NCI-H446 (cell line): ENCODE measurements at regions not wholly inside any gene's neighbourhood (a gene's known extent, or its start where the extent isn't known, plus 50 kb on each side); places are given as distances from the start of the nearest gene placed in this dataset.

ENCODE experiments used
- DNase-seq, 2 experiments: peaks; one replicate each; lab custom pipeline; 2025; lab: John Stamatoyannopoulos, UW

GRCh38 chr18:73735836-73736235 is 411.8 kb downstream of the FBXO15 start:
- no peak for DNase-seq

DNA sequence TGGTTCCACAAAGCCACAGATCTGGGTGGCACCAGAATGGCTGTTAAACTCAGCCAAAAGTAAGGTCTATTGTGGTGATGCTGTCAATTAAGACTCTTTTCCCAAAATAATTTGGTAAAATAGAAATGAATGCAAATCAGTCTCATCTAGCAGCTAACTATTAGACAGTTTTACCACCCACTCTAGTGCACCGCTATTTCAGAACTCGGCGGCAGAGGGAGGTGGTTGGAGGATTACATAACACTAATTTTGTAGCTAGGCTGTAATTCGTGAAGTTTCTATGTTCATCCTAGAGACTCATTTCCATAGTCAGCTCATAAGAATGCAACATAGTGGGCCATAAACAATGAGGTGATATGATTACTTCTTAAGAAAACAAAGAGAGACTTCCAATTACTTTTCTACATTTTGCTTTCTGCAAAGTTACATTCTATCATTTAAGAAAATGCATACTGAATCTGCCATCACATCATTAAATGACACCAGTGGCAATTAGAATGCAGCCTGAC is 413.8 kb downstream of the FBXO15 start:
- no peak for DNase-seq

DNA sequence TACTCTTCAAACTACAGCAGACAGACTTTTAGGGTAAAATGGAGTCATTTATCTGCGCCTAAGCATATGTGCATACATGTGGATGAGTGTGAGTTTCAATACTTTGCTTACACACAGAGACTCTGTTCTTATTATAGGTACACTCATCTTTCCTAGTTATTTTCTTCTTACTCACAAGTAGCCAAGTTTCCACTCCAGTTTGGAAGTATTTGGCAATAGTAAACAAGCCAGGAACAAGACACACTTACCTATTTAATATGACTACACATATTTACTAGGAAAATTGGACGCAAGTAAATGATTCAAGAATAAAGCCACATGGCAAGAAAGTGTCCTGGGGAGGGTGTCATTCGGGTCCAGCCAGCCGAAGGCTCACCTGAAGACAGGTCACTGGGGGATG is 414.3 kb downstream of the FBXO15 start:
- no peak for DNase-seq

- no peak for DNase-seq
These were observed 419.0 kb downstream of the FBXO15 start for GRCh38 chr18:73728657-73729056.

- DNase-seq, result peak; percentile 80 to 91
These were observed 422.7 kb downstream of the FBXO15 start for GRCh38 chr18:73724958-73725357.

GRCh38 chr18:73719611-73720010 is 428.0 kb downstream of the FBXO15 start:
- no peak for DNase-seq

DNA sequence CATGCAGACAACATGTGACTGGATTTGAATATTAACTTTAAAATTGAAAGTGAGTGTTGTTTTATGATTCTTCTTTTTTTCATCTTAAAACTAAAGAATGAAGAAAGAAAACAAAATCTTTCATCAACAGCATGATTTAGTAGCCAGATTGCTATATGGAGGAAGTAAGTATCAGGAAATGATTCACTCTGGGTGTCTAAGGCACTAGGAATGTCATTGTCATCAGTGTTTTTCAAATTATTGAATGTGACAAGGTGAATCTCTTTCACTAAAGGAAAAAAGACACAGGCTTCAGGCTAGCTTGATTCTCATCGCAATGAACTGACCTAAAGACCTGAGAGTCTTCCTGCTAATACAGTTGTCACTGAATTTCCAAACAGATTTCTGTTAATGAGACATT is 430.1 kb downstream of the FBXO15 start:
- no peak for DNase-seq

- DNase-seq, result no peak
These were observed 432.4 kb downstream of the FBXO15 start for GRCh38 chr18:73715210-73715670.

DNA sequence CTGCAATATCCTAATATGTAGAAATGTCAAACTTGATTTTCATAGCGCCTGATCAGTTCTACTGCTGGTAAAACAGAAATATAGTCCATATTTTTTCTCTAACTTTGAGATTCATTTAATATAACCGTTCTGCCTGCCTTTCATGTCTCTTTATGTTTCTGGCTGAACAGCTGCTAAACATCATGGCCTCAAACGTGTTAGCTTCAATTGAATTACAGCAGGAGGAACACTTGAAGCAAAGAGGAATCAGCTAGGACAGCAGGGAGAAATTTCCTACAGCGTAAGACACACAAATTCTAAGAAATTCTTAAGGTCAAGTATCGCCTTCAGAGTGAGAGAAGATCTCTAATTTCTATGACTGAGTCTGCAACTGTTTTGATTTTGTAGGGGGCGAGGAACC is 433.2 kb downstream of the FBXO15 start:
- DNase-seq, result no peak

GRCh38 chr18:73711256-73711655 is 436.4 kb downstream of the FBXO15 start:
- DNase-seq, result no peak

DNA sequence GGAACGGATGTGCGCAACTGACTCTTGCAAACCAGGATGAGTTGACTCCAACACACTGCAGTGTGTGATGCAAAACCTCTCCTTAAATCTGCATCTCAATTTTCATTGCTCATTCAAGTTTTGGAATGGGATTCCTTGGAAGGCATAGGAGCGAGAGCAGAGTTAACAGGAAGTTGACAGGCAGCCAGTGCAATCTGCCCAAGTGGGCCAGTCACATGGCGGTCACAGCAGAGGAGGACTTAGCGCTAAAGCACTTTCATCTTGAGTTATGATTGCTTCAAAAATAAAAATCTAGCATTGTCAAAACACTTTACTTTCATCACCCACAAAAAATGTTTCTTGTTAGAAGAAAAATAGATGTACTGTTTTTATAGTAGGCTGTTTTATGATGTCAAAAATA is 439.0 kb downstream of the FBXO15 start:
- no peak for DNase-seq

- no peak for DNase-seq
These were observed 440.6 kb downstream of the FBXO15 start for GRCh38 chr18:73707035-73707434.

GRCh38 chr18:73697353-73697752 is 450.3 kb downstream of the FBXO15 start:
- DNase-seq, result no peak

DNA sequence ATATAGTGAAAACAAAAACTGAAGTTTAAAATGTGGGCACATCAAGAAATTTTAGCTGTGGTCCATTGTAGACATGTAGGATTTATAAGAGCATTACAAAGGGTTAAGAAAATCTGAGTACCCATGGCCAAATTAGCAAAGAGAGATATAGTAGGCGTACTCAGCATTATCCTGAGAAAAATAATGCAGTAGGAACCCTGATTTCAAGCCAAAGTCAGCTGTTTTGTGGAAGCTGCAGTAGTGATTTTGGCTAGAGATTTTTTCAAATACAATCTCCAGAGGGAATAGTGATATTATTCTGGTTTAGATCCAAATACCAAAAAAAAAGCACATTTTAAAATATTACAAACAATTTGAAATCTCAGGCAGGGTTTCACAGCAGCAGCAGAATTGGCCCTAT is 450.9 kb downstream of the FBXO15 start:
- DNase-seq, result no peak

GRCh38 chr18:73696171-73696570 is 451.5 kb downstream of the FBXO15 start:
- DNase-seq, result no peak

- DNase-seq, result no peak
These were observed 454.5 kb downstream of the FBXO15 start for GRCh38 chr18:73693091-73693490.

DNA sequence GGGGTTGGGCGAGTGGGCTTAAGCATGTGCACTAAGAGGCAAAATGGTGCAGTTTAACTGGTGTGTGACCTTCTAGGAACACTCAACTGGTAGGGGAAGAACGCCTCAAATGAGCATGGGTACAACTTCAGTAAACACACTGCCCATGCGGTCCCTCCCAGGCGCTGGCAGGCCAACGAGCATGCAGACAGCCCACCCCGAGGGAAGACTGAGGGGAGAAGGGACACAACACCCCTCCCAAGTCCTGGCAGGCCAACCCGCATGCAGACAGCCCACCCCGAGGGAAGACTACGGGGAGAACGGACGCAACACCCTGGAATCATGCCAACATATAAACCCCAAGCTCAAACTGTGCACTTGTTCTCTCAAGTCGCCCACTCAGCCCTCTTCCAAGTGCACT is 456.0 kb downstream of the FBXO15 start:
- DNase-seq, result no peak

DNA sequence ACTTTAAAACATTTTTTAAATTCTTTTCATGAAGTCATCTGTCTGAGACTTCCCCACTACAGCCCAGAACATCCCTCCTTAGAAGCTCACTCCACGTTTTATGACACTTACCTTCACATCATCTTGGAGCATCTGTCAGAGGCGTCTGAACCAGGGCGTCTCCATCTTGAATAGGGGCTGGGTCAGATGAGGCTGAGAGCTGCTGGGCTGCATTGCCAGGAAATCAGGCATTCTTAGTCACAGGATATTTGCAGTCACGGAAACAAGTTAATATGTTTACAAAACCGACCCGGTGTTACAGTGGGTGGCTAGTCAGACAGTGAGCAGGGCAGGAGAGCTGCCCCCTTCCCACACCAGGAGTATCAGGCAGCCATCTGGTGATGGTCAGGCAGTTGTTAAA is 456.5 kb downstream of the FBXO15 start:
- no peak for DNase-seq

GRCh38 chr18:73690222-73690621 is 457.4 kb downstream of the FBXO15 start:
- no peak for DNase-seq

DNA sequence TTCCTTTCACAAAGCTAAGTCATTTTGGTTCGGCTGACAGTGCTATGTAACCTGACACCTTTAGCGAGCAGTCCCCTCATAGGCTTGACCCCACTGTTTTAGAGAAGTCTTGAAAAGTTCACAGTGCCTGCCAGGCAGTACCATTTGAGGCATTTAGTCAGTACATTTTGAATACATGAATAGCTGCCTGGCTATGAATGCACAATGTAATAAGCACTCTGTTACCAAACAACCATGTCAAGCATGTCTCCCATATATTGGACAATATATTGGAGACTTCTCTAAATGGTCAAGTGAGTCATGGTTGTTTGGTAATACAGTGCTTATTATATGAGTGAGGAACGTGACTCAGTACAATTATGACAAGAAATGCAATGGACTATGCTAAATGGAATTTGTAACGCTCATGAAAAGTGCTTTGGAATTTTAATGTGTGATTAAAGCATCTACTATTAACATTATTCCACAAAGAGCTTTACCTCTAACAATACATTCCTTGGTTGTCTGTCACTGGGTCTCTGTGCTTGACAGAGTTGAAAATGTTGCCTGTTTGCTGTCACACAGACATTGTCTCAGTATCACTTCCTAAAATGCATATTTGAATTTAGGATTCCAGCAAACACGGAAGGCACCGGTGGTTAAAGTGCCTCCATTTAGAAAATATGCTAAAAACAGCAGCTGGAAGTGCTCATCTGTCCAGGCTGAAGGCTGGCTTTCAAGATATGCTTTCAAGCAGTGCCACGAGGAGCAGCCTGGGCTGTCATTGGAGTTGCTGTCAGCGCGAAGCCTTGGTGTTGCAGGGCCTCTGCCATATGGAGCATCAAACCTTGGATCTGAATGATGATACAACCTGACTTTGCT is 458.6 kb downstream of the FBXO15 start:
- no peak for DNase-seq

DNA sequence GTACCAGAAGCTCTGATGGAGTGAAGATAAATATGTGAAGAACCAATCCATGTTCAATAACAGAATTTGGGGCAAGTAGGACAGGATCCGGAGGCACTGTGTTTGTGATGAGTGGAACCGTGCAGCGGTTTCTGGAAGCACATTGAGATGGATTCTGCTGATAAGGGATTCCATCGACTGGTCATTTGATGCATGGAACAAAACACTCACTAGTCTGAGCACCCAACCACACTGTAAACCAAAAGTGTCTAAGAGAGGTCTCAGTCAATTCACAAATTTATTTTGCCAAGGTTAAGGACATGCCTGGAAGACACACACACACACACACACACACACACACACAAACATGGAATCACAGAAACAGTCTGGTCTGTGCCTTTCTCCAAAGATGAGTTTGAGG is 459.5 kb downstream of the FBXO15 start:
- no peak for DNase-seq

GRCh38 chr18:73684647-73685046 is 463.0 kb downstream of the FBXO15 start:
- no peak for DNase-seq

DNA sequence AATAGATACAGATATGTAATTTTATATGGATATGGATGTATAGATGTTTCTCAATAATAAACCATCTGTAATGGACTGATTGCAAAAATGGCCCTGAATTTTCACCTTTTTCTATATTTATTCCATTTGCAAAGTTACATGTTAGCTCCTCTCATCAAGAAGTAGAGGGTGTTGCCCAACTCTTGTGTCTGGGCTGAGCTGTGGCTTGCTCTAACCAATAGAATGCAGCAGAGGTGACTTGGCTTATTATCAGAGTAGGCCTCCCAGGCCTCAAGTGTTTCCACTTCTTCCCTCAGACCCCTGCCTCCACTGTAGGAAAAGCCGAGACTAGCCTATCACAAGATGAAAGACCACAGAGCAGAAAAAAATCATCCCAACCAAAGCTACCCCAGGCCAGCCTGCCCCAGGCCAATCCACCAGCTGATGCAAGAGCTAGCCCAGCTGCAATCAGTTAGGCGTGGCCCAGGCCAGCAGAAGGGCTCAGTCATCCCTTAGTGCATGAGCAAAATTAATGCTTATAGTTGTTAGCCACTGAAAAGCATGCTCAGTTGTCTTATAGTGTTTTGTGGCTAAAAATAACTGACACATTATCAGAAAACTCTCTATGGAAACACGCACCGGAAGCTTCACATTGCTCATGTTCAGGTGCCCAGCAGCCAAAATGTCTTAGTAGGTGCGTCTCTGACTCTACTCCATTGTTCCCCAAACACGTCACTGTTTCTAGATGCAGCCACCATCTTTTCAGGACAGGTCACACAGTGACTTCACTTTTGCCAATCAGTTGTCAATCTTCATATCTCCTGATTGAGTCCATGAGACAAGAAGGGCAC is 464.0 kb downstream of the FBXO15 start:
- DNase-seq, result no peak
